Suprapubic skin (tissue), 4 donors: ENCODE measurements at regions not wholly inside any gene's neighbourhood (a gene's known extent, or its start where the extent isn't known, plus 50 kb on each side); places are given as distances from the start of the nearest gene placed in this dataset.
A peak's percentile ranks its signal among the peaks of the same experiment; 100 is the strongest.

Source experiments
- DNase-seq, 2 donors: peaks; one replicate each; pipeline ENCODE4 v3.0.0-alpha.2; 2019; ENCODE audit warnings: low spot score in 2 of 2
- H3K27ac ChIP-seq: fragments of 200-600 bp; sonication (generic); one replicate; pipeline ENCODE4 v1.5.1; 2019
- H3K27me3 ChIP-seq: fragments of 200-600 bp; sonication (generic); one replicate; pipeline ENCODE4 v1.5.1; 2019
- H3K36me3 ChIP-seq: fragments of 200-600 bp; sonication (generic); one replicate; pipeline ENCODE4 v1.5.1; 2019
- H3K4me1 ChIP-seq: fragments of 200-600 bp; sonication (generic); one replicate; pipeline ENCODE4 v1.5.1; 2019
- H3K4me3 ChIP-seq: fragments of 200-600 bp; sonication (generic); one replicate; pipeline ENCODE4 v1.5.1; 2019; ENCODE audit warnings: mild to moderate bottlenecking
- H3K9me3 ChIP-seq: fragments of 200-600 bp; sonication (generic); one replicate; pipeline ENCODE4 v1.5.1; 2019
- CTCF ChIP-seq, 2 donors: fragments of 200-600 bp in 1 of 2; fragments of 450-650 bp in 1 of 2; sonication (generic) in 1 of 2; IDR thresholded peaks; one replicate each; pipeline ENCODE4 v1.5.1; 2016 to 2019; ENCODE audit warnings: antibody characterized with exemption in 2 of 2, mild to moderate bottlenecking in 1 of 2, moderate library complexity in 1 of 2
- EP300 ChIP-seq: sonication (generic); formaldehyde crosslinking; IDR thresholded peaks from one replicate; pipeline ENCODE4 v1.6.1; 2017; ENCODE audit warnings: antibody characterized with exemption
- POLR2A ChIP-seq, 2 donors: fragments of 450-650 bp; IDR thresholded peaks; one replicate each; pipeline ENCODE4 v1.6.1; 2017; ENCODE audit warnings: antibody characterized with exemption in 2 of 2, mild to moderate bottlenecking in 2 of 2, moderate library complexity in 2 of 2
- POLR2AphosphoS5 ChIP-seq, 3 donors: sonication (generic); formaldehyde crosslinking; IDR thresholded peaks; one replicate each; pipeline ENCODE4 v1.6.1; 2017; ENCODE audit warnings: antibody characterized with exemption in 3 of 3
- WGBS: methylation state at CpG from one replicate; pipeline ENCODE4 v1.1.5; 2018; 5-methylcytosine and 5-hydroxymethylcytosine counted together

GRCh38 chr22:22352371-22352999, 107.9 kb downstream of the VPREB1 start:
- WGBS, result 52% methylated on average over 4 of the region's 5 CpGs

GRCh38 chr22:22355096-22355834, 110.7 kb downstream of the VPREB1 start:
- H3K27ac ChIP-seq, result no peak overlapping the region
- peaks cover 19% of the 10 kb centered on the region for H3K27me3 ChIP-seq
- no peaks in the 10 kb centered on the region for H3K36me3 ChIP-seq
- H3K4me1 ChIP-seq, result no peaks in the 10 kb centered on the region
- H3K4me3 ChIP-seq, result no peak overlapping the region
- no peaks in the 10 kb centered on the region for H3K9me3 ChIP-seq
- no peak for DNase-seq
- TF ChIP-seq POLR2A (IDR thresholded peaks at IDR 0.05) (no peak), POLR2AphosphoS5 (IDR thresholded peaks at IDR 0.05) (no peak), EP300 (no peak), CTCF (IDR thresholded peaks at IDR 0.05) (no peak)
- WGBS, result 78% methylated on average over 9 of the region's 9 CpGs

More at GRCh38 chr22:22352371-22352999, 107.9 kb downstream of the VPREB1 start:
- DNase-seq, result no peak
- H3K4me3 ChIP-seq, result no peak overlapping the region
- H3K27me3 ChIP-seq, result peaks cover 35% of the 10 kb centered on the region
- H3K9me3 ChIP-seq, result no peaks in the 10 kb centered on the region
- H3K4me1 ChIP-seq, result no peaks in the 10 kb centered on the region
- no peak for TF ChIP-seq CTCF (IDR thresholded peaks at IDR 0.05)
- H3K36me3 ChIP-seq, result no peaks in the 10 kb centered on the region
- H3K27ac ChIP-seq, result no peak overlapping the region

GRCh38 chr22:22357024-22357883, 112.7 kb downstream of the VPREB1 start:
- H3K9me3 ChIP-seq, result no peaks in the 10 kb centered on the region
- no peaks in the 10 kb centered on the region for H3K36me3 ChIP-seq
- TF ChIP-seq CTCF (IDR thresholded peaks at IDR 0.05) (peak; percentile 13 to 62), EP300 (no peak)
- no peak overlapping the region for H3K4me3 ChIP-seq
- peaks cover 19% of the 10 kb centered on the region for H3K27me3 ChIP-seq
- H3K4me1 ChIP-seq, result no peaks in the 10 kb centered on the region
- 59% methylated on average over 4 of the region's 14 CpGs for WGBS
- H3K27ac ChIP-seq, result no peak overlapping the region
- peak in 1 of 2 donors; percentile 77 for DNase-seq

GRCh38 chr22:22358152-22358551, 113.6 kb downstream of the VPREB1 start:
- Histone ChIP-seq H3K4me1 (no peaks in the 10 kb centered on the region), H3K27ac (no peak overlapping the region), H3K27me3 (peaks cover 22% of the 10 kb centered on the region), H3K36me3 (no peaks in the 10 kb centered on the region), H3K9me3 (no peaks in the 10 kb centered on the region), H3K4me3 (no peak overlapping the region)
- no peak for TF ChIP-seq CTCF (IDR thresholded peaks at IDR 0.05)
- TF ChIP-seq POLR2AphosphoS5 (IDR thresholded peaks at IDR 0.05), result no peak
- no peak for TF ChIP-seq EP300
- no peak for TF ChIP-seq POLR2A (IDR thresholded peaks at IDR 0.05)
- DNase-seq, result no peak
- WGBS, result 51% methylated on average over 4 of the region's 4 CpGs

- 73% methylated on average over 2 of the region's 2 CpGs for WGBS
- Histone ChIP-seq H3K27ac (no peak overlapping the region), H3K36me3 (no peaks in the 10 kb centered on the region), H3K9me3 (no peaks in the 10 kb centered on the region), H3K4me3 (no peak overlapping the region), H3K4me1 (no peaks in the 10 kb centered on the region), H3K27me3 (peaks cover 27% of the 10 kb centered on the region)
- DNase-seq, result no peak
- TF ChIP-seq POLR2AphosphoS5 (IDR thresholded peaks at IDR 0.05) (no peak), POLR2A (IDR thresholded peaks at IDR 0.05) (no peak), EP300 (no peak), CTCF (IDR thresholded peaks at IDR 0.05) (no peak)
Measured at GRCh38 chr22:22358686-22359085, 114.1 kb downstream of the VPREB1 start.
